ENCODE measurements at regions not wholly inside any gene's neighbourhood (a gene's known extent, or its start where the extent isn't known, plus 50 kb on each side); places are given as distances from the start of the nearest gene placed in this dataset.

DNA sequence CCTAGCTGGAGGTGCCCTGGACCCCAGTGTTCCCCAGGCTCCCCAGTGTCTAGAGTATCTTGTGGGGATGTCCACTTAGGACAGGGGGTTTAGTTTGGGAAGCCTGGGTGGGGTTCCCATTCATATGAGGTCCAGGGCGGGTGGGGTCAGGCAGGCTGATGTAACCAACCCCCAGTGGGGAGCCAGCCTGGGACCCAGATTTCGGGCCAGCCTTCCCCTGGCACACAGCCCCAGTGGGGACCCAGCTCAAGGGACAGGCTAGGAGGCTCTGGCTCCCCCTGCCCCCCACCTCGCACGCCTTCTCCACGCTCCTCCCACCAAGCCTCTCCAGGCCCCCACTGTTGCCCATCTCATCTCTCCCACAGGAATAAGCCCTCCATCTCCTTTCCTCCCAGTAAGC is 323.5 kb downstream of the UACA start:
- TF ChIP-seq, protein P1, sequence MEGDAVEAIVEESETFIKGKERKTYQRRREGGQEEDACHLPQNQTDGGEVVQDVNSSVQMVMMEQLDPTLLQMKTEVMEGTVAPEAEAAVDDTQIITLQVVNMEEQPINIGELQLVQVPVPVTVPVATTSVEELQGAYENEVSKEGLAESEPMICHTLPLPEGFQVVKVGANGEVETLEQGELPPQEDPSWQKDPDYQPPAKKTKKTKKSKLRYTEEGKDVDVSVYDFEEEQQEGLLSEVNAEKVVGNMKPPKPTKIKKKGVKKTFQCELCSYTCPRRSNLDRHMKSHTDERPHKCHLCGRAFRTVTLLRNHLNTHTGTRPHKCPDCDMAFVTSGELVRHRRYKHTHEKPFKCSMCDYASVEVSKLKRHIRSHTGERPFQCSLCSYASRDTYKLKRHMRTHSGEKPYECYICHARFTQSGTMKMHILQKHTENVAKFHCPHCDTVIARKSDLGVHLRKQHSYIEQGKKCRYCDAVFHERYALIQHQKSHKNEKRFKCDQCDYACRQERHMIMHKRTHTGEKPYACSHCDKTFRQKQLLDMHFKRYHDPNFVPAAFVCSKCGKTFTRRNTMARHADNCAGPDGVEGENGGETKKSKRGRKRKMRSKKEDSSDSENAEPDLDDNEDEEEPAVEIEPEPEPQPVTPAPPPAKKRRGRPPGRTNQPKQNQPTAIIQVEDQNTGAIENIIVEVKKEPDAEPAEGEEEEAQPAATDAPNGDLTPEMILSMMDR (IDR thresholded peaks at IDR 0.05), result no peak

DNA sequence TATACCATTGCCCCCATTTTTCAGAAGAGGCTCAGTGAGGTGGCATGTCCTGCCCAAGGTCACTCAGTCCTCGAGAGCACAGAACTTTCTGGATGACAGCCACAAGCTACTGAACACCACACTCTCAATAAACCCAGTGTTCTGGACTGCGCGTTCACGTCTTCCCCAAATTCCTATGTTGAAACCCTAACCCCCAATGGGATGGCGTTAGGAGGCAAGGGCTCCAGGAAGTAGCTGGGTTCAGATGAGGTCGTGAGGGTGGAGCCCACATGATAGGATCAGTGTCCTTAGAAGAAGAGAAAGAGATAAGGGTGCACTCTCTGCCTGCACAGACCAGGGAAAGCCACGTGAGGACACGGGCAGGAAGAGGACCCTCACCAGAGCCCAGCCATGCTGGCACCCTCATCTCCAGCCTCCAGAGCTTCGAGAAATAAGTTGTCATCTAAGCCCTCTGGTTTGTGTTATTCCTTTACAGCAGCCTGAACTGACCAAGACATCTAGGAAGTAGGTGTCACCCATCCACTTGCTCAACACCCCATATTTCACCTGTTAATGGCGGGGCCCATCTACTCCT is 324.0 kb downstream of the UACA start:
- TF ChIP-seq, protein P1 (IDR thresholded peaks at IDR 0.05), result no peak
- Histone ChIP-seq H3K4me3 (no peak overlapping the region), H3K27ac (no peak overlapping the region)
- no peak for DNase-seq (ENCODE audit: low spot score)

More for the DNA sequence above, 323.5 kb downstream of the UACA start:
- no peak overlapping the region for H3K27ac ChIP-seq
- no peak overlapping the region for H3K4me3 ChIP-seq
- no peak for DNase-seq (ENCODE audit: low spot score)

DNA sequence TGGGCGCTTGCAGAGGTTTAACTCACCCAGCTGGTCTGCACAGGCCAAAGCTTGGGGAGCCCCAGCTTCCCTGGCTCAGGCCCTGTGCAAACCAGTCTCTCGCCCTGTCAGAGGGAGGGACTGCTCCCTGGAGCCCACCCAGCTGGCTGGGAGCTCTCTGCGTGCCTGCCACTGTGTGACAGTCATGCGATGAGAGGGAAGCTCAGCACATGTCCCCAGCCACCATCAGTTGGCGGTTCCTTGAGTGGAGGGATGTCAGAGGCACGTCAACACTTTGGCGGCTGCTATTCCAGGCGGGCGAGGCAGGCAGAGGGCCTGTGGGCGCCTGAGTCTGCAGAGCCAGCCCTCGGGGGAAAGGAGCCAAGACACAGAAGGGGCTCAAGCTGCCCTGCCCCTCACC is 324.6 kb downstream of the UACA start:
- Histone ChIP-seq H3K4me3 (no peak overlapping the region), H3K27ac (no peak overlapping the region)
- TF ChIP-seq, protein P1 (IDR thresholded peaks at IDR 0.05), result no peak
- DNase-seq (ENCODE audit: low spot score), result no peak

DNA sequence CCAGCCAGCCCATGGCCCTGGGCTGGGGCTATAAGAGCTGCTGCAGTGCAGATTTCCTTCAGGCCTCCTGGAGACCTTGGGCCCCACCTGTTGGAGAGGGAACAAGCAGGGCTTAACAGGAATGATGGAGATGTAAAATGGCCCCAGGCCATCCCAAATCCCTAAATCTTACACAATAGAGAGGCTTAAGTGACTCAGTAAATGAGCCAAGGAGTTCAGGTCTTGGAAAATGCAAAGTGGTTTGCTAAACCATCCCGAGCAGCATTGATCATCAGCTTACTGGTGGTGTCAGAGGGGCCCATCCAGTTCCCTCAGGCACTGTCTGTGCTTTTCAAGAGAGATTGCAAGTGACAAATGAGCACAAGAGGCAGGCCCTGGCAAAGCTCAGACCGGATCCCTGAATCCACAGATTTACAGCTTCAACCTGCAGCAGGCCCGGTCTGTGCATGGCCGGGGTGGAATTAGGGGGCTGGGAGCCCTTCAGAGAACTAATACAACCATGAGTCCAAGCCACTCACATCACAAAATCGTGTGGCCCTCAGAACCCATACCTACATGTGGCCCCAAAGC is 325.4 kb downstream of the UACA start:
- TF ChIP-seq, protein P1 (IDR thresholded peaks at IDR 0.05), result no peak
- no peak overlapping the region for H3K4me3 ChIP-seq
- H3K27ac ChIP-seq, result no peak overlapping the region
- no peak for DNase-seq (ENCODE audit: low spot score)

DNA sequence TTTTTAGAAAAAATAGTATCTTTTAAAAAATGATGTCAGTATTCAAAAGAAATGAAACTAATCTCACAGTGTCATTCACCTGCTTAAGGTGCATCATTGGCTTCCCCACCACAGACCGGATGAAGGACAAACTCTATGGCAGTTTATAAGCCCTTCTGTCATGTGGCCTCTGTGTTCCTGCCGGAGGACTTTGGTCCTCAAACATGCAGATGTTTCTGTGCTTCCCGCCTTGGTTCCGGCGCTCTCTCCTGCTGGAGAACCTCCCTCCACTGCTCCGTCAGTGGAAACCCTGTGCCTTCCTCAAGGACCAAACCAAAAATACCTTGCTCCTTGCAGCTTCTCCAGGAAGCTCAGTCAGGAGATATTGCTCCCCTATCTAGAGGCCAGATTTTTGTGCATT is 326.3 kb downstream of the UACA start:
- DNase-seq (ENCODE audit: low spot score), result no peak
- no peak overlapping the region for H3K4me3 ChIP-seq
- TF ChIP-seq, protein P1 (IDR thresholded peaks at IDR 0.05), result no peak
- no peak overlapping the region for H3K27ac ChIP-seq

DNA sequence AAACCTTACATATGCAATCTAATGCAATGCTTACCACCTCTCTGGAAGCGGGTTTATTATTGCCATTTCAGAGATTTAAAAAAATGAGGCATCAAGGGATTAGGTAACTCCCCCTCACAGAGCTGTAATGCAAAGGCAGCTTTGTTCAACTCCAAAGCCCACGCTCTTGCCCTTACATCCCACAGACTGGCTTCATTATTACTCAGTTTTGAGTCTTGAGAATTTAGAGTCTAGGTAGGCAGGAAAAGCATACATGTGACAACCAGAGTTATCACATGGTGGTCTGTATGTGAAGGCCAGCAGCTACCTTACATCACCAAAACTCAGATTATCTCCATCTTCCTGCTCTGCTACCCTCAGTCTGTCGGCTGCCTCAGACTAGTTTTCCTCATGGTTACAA is 326.9 kb downstream of the UACA start:
- DNase-seq (ENCODE audit: low spot score), result no peak
- Histone ChIP-seq H3K4me3 (no peak overlapping the region), H3K27ac (no peak overlapping the region)
- TF ChIP-seq, protein P1 (IDR thresholded peaks at IDR 0.05), result no peak

DNA sequence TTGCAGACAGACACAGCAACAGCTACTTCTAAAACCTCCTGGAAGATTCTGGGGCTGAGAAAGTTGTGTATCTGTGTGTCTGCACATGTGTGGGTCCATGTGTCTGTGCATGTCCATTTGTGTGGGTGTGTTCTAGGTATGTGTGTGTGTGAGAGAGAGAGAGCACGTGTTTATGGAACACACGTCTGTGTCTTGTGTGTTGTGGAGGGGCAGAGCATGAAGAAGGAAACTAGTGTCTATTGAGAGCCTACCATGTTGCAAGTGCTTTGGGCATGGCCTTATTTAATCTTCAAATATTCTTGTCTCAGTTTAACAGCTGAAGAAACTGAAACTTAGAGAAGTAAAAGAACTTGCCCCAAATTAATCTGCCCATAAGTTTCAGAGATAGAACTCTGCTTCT is 327.5 kb downstream of the UACA start:
- TF ChIP-seq, protein P1 (IDR thresholded peaks at IDR 0.05), result no peak
- H3K4me3 ChIP-seq, result no peak overlapping the region
- no peak for DNase-seq (ENCODE audit: low spot score)
- H3K27ac ChIP-seq, result no peak overlapping the region

Data from coronary artery (tissue), 2 donors.